ENCODE measurements at regions not wholly inside any gene's neighbourhood (a gene's known extent, or its start where the extent isn't known, plus 50 kb on each side); places are given as distances from the start of the nearest gene placed in this dataset.

DNA sequence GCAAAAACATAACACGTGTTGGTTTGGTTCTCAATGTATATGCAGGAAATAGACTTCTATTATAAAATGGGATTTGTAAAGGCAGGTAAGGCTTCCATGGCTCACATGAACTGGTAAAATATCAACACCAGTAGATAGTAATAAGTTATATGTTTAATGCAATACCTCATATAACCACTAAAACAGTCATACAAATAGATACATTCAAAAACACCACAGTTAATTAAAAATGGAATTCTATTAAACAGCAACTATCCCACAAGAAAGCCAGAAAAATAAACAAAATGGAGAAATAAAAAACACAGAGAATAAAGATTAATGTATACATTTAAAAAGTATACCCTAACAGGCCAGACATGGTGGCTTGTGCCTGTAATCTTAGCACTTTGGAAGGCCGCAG lies 243.8 kb upstream of the LRATD1 start:
- no peak for DNase-seq

DNA sequence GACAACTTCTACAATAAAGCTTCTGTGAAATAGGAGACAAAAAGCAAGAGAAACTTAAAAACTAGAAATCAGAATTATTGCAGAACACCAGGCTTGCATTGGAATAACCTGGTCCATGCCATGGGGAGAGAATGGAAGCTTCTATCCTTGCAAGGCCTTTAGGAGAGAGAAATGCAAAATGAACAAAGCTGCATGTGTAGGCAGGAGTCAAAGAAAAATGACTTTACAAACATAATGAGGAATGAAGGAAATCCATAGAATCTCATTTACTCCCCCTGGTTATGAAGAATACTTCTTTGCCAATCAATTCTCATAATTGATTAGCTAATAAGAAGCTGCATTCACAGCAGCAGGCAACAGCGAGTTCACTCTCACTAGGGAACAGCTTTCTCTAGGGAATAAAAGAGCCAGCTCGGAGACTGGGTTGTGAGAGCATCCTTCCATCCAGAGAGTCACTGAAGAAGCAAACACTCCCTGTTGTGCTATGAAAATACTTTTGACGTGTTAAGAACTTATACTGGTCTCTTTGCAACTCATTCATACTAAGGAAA lies 235.9 kb upstream of the LRATD1 start:
- DNase-seq = no peak

DNA sequence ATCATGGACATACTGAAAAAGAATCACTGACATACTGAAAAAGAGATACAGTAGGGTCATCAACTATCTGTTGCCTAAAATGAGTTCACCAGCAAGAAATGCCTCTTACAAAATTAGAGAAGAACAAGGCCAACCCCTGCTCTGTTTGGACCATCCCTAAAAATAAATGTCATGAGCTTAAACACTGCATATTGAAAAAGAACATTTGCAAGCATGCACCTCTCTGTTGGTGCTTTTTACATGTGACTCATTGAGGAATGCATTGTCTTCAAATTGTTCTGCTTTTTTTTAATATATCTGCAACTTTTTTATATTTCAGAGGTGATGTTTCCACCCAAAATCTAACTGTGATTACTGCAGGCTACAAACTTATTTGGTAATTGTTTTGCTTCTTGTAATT lies 233.9 kb upstream of the LRATD1 start:
- no peak for DNase-seq

DNA sequence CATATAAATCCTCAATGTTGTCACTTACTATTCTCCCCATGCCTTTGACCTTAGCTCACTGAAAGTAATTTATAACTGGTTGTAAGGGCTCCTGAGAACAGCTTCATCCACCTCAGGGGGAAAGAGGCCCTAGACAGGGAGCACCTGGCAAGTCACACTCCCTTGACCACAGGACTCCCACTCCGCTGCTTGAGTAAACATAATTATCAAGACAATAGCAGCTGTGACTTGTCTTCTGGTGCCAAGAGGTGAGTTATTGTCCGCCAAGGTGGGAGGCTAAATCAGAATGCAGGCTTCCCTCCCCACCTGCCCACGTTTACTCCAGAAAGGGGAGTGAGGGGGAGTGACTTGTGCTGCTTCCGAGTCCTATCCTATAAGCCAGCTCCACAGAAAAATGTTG lies 230.6 kb upstream of the LRATD1 start:
- DNase-seq = no peak

DNA sequence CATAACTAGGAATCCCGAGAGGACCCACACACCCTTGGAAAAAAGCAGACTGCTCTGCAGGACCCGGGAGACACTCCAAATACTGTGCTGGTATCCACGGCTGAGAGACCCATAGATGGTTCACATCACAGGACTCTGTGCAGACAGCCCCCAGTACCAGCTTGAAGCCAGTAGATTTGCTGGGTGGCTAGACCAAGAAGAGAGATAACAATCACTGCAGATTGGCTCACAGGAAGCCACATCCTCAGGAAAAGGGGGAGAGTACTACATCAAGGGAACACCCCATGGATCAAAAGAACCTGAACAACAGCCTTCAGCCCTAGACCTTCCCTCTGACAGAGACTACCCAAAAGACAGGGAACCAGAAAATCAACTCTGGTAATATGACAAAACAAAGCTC lies 223.8 kb upstream of the LRATD1 start:
- no peak for DNase-seq

DNA sequence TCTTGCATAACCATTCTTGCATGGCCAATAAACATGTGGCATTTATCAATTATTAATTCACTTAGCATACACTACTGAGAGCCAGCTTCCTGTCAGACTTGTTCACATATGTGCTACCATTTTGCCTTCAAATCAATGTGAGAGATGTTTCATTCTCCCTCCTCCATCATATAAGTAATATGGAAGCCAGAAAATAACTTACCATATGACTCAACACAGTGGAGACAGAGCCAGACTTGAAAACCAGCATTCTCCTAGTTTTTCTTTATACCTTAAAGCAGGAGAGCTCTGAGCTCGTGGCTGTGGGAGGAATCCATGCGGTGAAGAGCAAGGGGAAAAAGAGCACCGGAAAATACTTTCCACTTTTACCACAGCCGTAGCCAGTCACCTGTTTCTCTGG lies 215.0 kb upstream of the LRATD1 start:
- no peak for DNase-seq

DNA sequence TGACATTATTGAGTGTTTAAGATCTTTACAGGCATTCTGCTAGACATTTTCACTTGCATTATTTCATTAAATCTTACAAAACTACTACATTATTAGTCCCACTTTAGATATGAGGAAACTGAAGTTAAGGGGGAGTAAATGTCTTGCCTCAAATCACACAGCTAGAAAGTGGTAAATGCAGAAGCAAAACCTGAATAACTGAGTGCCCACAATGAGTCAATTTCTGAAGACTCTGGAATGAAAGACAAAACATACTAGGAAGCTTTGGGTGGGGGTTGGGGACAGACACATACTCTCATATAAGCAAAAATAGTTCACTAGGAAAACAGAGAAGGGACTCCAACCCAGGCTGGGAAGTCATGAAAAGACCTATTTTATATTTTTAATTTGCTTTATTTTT lies 214.4 kb upstream of the LRATD1 start:
- no peak for DNase-seq

DNA sequence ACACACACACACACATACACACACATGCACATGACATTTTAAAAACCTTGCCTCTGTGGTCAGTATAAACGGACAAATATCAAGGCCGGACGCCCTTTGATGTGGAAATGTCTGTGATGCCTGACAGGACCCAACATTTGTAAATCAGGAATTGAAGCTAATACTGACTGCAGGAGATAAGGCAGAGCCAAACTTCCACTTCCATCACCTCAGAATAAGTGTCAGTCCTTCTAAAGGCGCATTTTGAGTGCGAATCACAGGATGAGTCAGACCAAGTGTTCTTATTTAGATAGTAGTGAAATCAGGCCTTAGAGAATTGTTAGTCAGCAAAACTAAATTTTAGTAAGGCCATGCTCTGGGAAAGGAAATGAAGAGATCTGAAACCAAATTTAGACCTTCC lies 211.7 kb upstream of the LRATD1 start:
- no peak for DNase-seq

DNA sequence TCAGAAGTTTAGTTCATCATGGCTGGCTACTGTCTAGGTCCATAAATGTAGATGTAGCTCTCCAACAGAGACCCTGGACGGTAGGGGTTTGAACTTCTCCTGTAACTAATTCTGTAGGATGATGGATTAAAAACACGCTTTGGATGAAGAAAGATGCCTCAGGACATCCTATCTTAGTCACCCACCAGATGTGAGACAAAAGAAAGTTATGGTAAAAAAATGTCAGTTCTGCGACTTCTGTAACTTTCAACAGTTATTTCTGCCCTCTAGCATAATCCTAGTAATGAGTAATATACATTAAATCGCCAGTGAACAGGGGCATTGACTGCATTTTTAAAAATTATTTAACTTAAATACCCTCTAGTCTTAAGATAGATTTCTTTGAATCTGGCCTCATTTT lies 210.1 kb upstream of the LRATD1 start:
- DNase-seq = no peak

DNA sequence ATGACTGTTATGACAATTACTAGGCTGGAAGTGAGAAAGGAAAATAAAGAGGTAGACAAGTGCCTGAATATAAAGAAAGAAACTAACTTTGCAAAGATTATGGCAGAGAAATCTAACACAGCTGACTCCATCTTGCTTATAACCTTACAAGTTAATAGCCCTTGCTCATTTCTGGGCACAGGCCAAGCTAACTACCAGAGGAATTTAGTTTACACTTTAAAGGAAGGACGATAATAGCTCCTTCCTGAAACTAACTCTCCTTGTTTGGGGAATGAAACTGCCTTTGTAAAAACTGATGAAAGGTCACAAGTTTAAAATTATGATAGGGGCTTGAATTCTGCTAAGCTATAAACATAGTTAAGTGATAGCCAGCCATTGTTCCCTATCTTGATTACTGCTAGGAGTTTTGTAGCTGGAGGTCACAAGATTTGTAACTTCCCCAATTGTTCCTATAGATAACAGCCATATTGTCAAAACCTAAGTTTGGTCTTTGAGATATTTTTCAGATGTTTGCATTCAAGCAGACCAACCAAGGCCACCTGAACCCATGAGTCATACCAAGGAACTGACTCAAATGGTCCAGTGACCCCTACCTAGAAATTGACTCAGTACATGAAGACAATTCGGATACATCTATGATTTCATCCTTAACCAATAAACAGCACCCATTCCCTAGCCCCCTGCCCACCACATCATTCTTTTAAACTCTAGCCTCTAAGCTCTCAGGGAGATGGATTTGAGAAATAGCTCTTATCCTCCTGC lies 209.2 kb upstream of the LRATD1 start:
- DNase-seq = no peak

DNA sequence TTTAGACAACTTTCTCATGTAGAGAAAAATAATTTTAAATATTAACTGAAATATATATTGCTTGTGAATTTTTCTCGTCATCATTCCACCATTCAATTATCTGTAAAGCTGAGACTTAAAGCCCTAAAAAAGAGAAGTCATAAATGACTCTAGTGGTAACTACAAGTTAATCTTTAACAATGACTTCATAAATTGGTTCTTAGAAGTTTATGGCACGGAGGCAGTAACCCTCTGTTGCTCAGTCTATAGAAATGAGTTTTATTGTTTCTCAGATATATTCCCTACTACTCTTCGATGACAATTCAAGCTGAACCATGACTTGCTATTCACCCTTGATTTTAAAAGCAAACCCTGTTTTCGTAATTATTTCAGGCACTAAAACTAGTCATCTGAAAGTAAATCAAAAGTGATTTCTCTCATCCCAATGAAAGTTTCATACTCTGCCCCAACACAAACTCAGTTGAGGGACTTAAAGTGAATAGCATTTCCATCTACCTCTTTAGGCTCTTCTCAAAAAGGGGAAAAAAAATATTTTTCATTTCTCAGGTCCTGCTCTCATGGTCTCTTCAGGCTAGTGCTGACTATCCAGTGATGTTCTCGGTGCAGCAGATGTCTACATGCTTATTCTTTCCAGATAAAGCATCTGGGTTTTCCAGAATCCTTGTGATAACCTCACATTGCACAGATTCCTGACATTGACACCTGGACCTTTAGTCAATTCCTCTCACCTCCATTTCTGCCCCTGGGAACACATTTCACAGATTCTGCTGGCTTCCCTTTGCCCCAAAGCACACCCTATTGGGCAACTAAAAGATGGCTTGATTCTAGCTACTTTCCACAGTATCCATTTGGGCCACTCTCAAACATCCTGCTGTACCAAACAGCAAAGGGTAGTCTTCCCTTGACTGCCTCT lies 207.8 kb upstream of the LRATD1 start:
- no peak for DNase-seq

DNA sequence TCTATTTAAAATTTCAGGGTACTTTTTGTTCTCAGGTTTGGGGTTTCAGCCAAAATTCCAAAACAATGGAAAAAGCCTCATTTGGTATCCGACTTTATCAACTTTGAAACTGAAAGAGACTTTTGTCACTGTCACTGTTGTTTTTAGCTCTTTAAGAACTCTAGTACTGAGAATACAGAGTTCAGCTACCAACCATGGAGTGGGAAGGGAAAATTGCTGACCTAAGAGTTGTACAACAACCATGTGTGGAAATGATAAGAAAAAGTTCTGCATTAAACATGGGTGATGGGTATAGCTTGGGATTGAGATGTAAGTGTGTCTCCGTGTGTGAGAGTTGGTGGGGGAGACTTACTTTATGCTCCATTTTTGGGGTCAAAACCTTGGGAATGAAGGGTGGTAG lies 206.6 kb upstream of the LRATD1 start:
- no peak for DNase-seq

DNA sequence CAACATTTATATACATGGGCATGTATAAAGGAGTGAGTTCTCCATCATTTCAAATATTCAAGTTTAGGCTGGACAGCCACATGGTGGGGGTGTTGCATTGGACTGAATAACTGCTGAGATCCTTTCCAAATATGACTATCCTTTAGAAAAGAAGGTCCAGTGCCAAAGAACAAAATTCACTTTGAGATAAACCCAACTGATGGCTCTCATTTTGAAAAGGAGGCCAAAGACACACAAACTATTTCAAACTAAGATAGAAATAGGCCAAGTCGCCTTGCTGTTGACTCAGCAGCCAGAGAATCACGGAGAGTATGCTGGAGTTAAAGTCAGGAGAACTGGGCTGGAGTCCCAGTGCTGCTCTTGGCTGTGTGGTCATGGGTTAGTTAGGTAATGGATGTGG lies 204.5 kb upstream of the LRATD1 start:
- DNase-seq = no peak

DNA sequence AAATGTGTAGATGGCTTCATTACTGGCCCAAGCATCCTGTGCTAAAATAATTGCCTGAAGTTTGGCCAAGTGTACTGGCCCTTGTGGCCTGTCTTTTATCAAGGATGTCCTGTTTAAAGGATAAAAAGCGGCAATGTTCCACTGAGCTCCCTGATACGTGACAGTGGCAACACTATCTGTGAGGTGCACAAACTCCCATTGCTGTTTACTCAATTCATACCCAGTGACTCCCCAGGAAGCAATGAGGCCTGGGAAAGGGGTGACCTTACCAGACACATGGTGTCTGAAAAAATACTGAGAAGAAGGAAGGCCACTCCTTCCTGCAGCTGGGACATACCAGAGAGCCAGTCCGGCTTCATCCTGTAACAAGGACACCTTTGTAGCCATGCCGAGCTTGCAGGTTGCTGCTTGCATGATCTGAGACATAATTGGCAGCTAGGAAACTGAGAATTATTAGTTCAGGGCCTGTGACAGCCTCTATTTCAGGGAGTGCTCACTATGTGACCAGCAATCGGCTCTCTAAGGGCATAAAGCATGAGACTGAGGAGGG lies 198.5 kb upstream of the LRATD1 start:
- no peak for DNase-seq

DNA sequence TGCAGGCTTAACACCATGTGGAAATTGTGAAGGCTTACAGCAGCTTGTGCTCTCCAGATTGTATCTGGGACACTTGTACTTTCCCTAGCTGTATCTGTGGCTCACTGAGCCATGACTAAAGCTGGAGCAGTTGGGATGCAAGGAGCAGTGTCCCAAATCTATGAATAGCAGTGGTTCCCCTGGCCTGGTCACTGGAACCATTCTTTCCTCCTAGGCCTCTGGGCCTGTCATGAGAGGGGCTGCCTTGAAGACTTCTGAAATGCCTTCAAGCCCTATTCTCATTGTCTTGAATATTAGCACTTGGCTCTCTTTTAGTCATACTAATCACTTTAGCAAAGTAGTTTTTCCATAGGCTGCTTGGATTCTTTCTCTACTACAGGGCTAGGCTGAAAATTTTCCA lies 186.8 kb upstream of the LRATD1 start:
- no peak for DNase-seq

DNA sequence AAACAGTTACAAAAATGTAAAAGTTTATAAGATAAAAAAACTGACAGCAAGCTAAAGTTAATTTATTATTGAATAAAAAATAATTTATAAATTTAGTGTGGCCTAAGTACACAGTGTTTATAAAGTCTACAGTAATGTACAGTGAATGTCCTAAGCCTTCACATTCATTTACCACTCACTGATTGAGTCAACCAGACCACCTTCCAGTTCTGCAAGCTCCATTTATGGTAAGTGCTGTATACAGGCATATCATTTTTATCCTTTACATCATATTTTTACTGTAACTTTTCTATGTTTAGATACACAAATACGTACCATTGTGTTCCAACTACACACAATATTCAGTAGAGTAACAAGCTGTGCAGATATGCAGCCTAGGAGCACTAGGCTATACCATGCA lies 184.2 kb upstream of the LRATD1 start:
- no peak for DNase-seq

DNA sequence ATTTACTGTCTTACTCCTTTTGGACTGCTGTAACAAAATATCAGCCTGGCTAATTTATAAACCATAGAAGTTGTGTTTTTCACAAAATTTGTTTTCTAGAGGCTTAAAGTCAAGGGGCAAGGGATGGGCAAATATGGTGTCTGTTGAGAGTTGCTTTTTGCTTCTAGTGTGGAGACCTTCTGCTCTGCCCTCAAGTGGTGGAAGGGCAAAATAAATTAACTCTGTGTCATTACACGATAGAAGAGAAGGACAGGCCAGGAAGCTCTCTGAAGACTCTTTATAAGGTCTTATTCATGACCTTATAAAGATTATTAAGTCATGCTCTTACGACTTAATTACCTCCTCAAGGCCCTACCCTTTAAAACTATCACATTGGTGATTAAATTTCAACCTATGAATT lies 181.2 kb upstream of the LRATD1 start:
- DNase-seq = no peak

DNA sequence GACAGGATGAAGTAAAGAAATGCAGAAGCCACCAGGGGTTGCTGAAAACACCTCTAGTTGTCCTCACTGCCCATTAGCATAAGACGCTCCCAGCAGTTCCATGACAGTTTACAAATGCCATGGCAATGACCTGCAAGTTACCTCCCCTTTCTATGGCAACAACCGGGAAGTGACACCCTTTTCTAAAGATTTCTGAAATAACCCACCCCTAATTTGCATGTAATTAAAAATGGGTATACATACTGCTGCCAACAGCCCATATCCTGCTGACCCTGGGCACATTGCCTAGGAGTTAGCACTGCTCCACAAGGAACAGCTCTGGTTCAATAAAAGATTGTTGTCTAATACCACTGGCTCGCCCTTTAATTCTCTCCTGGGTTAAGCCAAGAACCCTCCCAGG lies 178.3 kb upstream of the LRATD1 start:
- DNase-seq = no peak

DNA sequence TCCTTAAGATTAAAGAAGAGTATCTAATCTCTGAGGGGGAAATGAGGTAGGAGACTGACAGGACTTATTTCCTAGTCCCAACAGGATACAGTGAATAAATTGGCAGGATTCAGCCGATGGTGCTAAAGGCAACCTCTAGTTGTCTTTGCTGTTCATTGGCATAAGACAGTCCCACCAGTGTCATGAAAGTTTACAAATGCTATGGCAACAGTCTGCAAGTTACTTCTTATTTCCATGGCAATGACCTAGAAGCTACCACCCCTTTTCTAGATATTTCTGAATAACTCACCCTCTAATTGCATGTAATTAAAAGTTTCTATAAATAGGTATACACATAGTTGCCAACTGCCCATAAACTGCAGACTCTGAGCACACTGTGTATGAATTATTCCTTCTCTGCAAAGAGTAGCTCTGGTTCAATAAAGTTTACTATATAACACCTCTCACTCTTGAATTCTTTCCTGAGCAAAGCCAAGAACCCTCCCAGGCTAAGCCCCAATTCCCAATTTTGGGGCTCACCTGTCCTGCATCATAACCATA lies 172.7 kb upstream of the LRATD1 start:
- DNase-seq = no peak

DNA sequence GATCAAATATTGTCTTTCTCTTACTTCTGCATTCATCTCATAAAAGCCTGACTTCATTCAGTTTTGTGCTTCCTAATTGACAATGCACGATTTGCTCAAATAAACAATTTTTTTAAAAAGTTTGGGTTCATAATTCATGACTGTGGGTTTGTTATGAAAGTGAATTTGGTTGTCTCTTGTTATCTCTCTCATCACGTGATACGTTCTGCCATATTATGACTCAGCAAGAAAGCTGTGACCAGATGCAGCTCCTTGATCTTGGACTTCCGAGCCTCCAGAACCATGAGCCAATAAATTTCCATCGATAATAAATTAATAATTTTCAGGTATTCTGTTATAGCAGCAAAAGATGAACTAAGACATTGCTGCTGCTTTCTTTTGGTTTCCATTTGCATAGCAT lies 156.5 kb upstream of the LRATD1 start:
- DNase-seq = no peak

DNA sequence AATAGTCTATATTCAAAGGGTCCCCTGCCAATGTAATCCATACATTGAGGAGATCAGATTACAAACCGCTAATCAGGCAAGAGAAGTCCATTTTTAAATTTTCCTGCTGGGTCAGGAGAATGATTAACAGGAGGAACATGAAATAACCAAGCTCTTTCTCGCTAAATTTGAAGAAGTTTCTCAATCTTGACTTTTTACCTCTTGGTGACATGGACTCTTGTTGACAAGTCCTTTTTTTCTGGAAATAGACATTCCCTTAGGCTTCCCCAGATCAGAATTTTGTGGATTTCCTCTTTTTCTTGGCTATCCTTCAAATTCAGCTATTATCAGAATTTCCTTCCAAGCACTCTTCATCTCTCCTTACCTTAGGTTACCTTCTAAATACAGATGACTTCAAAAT lies 153.0 kb upstream of the LRATD1 start:
- no peak for DNase-seq

DNA sequence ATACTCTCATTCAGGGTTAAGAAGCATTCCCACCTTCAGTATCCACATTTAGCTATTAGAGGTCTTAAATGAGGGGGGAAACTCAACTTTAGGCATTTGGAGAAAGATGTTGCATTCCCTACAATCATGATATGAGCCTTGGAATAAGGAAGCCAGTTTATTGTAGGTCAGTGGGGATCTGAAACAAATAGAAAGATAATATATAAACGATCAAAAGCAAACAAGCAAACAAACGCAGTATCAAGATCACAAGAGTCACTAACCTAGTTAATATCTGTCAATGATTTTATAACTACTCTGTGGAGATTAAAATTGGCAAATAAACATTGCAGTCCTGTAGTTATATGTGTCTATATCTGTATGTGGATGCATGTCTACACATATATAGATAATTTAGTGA lies 152.4 kb upstream of the LRATD1 start:
- no peak for DNase-seq

DNA sequence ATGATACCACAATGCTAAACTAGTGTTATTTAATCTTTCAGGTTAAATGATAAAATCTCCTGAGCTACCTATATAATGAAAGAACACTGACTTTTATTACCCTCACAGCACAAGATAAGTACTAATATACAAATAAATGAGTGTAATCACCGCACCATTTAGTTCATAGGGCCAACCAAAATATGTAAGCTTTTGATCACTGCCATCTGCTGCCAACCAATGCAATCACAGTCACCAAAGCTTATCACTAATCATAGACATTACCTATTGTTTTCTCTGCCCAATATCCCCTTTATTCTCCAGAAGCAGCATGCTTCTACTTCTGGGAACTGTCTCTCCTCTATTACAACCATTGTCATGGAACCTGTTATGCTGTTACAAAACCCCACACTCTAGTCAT lies 151.6 kb upstream of the LRATD1 start:
- no peak for DNase-seq
